Astrocyte of the spinal cord (primary cell): ENCODE measurements at regions not wholly inside any gene's neighbourhood (a gene's known extent, or its start where the extent isn't known, plus 50 kb on each side); places are given as distances from the start of the nearest gene placed in this dataset.

Experiments
- DNase-seq: peaks from one replicate; pipeline ENCODE4 v3.0.0; 2011; ENCODE audit warnings: low read depth, low spot score
- H3K4me3 ChIP-seq: 2 replicates; pipeline ENCODE4 v1.5.1; 2011; ENCODE audit warnings: low read depth, mild to moderate bottlenecking, low read length, moderate library complexity
- CTCF ChIP-seq: IDR thresholded peaks from 2 replicates; pipeline ENCODE4 v1.5.1; 2012; ENCODE audit warnings: low read depth, mild to moderate bottlenecking, low read length, inconsistent platforms
- in situ Hi-C: cut with HindIII; loops from 2 replicates; pipeline ENCODE4 v1.10.0; 2017; ENCODE audit warnings: low sequenced_read_pairs

- TF ChIP-seq CTCF: no peak
- in situ Hi-C loops: no loop called here
- no peak for DNase-seq
- H3K4me3 ChIP-seq: no peak overlapping the region
These were observed 257.0 kb downstream of the MSX2 start for GRCh38 chr5:174981416-174981815.

- no peak for DNase-seq
- no peak overlapping the region for H3K4me3 ChIP-seq
- no peak for TF ChIP-seq CTCF
- in situ Hi-C loops: no loop called here
These were observed 256.6 kb downstream of the MSX2 start for GRCh38 chr5:174980952-174981351.

- DNase-seq: no peak
- in situ Hi-C loops: no loop called here
- TF ChIP-seq CTCF: no peak
- no peak overlapping the region for H3K4me3 ChIP-seq
These were observed 247.9 kb downstream of the MSX2 start for GRCh38 chr5:174972291-174972690.

GRCh38 chr5:174971210-174971609, 246.8 kb downstream of the MSX2 start:
- H3K4me3 ChIP-seq: no peak overlapping the region
- no peak for DNase-seq
- TF ChIP-seq CTCF: no peak
- in situ Hi-C loops: no loop called here

- DNase-seq: no peak
- H3K4me3 ChIP-seq: no peak overlapping the region
- TF ChIP-seq CTCF: no peak
- in situ Hi-C loops: no loop called here
These were observed 246.1 kb downstream of the MSX2 start for GRCh38 chr5:174970502-174970901.

- H3K4me3 ChIP-seq: no peak overlapping the region
- in situ Hi-C loops: no loop called here
- no peak for TF ChIP-seq CTCF
- DNase-seq: no peak
These were observed 229.5 kb downstream of the MSX2 start for GRCh38 chr5:174953871-174954270.
